ENCODE measurements at regions not wholly inside any gene's neighbourhood (a gene's known extent, or its start where the extent isn't known, plus 50 kb on each side); places are given as distances from the start of the nearest gene placed in this dataset.

- TF ChIP-seq GATA3 (IDR thresholded peaks at IDR 0.05; ENCODE audit: low read depth, low read length) (no peak), GATA2 (IDR thresholded peaks at IDR 0.05; ENCODE audit: low read depth, low read length) (no peak)
These were observed 827.4 kb upstream of the GRAMD2B start for GRCh38 chr5:125595845-125596244.

Data from SH-SY5Y (cell line).